ENCODE measurements at regions not wholly inside any gene's neighbourhood (a gene's known extent, or its start where the extent isn't known, plus 50 kb on each side); places are given as distances from the start of the nearest gene placed in this dataset.

DNA sequence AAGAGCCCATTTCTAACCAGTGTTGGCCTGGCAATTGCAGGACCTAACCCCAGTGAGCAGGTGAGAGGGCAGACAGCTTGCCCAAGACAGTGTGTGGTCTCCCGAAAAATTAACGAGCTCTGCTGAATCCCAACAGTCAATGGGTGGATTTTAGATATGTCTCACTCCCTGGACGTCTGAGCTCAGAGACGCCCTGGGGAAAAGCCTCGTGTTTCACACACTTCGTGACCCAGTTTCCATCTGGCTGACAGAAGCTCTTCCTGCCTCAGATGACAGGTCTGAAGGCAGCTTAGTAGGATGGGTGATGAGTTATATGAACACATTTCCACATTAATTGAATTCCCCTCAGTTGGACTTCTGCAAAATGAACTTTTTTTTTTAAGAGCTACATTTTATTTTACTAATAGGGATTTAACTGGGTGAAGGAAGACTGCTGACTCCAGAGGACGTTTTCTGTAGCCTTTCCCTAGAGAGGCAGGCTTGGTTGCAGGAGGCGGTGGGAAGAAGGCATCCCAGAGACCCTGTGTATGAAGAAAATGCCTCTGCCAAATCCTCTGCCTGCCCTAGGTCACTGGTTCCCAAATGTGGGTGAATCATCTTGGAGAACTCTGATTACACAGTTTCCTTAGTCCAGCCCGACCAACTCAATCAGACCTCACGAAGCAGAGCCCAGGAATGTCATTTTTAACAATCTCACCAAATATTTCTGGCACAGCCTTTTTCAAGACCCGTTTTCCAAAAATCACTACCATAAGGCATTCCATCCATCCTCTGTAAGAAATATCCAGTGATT lies 71.7 kb upstream of the LY86 start:
- Histone ChIP-seq H3K79me2 (ENCODE audit: insufficient read depth, low read depth) (no peaks in the 10 kb centered on the region), H3K4me3 (IDR thresholded peaks at IDR 0.05; ENCODE audit: insufficient read depth, low read depth, low read length) (no peak overlapping the region), H2AFZ (ENCODE audit: low read depth) (no peak overlapping the region), H4K20me1 (ENCODE audit: insufficient read depth) (no peaks in the 10 kb centered on the region), H3K36me3 (ENCODE audit: insufficient read depth) (no peaks in the 10 kb centered on the region), H3K27me3 (ENCODE audit: insufficient read depth, low read depth) (no peaks in the 10 kb centered on the region), H3K4me2 (no peak overlapping the region), H3K27ac (no peak overlapping the region), H3K9ac (no peak overlapping the region), H3K4me1 (ENCODE audit: low read depth, poor library complexity, severe bottlenecking) (peaks cover 10% of the 10 kb centered on the region)
- TF ChIP-seq, protein P1, sequence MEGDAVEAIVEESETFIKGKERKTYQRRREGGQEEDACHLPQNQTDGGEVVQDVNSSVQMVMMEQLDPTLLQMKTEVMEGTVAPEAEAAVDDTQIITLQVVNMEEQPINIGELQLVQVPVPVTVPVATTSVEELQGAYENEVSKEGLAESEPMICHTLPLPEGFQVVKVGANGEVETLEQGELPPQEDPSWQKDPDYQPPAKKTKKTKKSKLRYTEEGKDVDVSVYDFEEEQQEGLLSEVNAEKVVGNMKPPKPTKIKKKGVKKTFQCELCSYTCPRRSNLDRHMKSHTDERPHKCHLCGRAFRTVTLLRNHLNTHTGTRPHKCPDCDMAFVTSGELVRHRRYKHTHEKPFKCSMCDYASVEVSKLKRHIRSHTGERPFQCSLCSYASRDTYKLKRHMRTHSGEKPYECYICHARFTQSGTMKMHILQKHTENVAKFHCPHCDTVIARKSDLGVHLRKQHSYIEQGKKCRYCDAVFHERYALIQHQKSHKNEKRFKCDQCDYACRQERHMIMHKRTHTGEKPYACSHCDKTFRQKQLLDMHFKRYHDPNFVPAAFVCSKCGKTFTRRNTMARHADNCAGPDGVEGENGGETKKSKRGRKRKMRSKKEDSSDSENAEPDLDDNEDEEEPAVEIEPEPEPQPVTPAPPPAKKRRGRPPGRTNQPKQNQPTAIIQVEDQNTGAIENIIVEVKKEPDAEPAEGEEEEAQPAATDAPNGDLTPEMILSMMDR (conservative IDR thresholded peaks at IDR 0.05; ENCODE audit: low read depth, low read length) = no peak

DNA sequence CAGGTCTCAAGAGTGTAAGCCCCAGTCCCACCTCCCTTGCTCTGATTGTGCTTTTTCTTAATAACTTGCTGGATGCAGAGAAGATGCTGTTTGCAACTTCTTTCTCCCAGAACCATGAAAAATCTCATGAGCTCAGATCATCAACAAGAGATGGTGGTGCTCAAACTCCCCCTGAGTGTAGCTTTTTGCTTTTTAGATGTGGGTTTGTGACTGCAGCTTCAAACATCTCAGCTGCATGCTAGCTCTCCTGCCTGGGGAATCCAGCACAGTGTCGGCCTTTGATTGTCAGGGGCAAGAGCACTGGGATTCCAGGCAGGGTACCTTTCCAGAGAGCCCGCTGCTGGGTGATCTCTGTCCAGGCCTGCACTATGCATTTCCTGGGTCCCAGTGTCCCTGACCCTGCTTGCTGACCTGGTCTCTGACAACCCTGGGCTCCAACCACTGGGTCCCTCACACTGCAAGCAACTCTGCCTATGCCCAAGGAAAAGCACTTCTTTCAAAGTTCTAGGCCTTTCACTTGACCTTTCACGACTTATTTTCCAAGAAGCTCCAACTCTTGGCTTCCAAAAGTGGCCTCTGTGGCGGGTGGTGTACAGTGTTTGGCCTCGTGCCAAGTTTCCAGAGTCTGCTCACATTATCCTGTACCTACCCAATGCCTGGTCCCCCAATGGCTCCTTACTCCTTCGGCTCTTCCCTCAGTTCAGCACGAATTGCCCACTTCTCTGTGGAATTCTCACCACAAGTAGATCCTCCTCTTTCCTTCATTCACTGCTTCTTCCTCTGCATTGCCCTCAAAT lies 69.7 kb upstream of the LY86 start:
- Histone ChIP-seq H3K36me3 (ENCODE audit: insufficient read depth) (no peaks in the 10 kb centered on the region), H3K4me2 (no peak overlapping the region), H3K79me2 (ENCODE audit: insufficient read depth, low read depth) (no peaks in the 10 kb centered on the region), H3K9ac (no peak overlapping the region), H4K20me1 (ENCODE audit: insufficient read depth) (no peaks in the 10 kb centered on the region), H3K27me3 (ENCODE audit: insufficient read depth, low read depth) (no peaks in the 10 kb centered on the region), H2AFZ (ENCODE audit: low read depth) (no peak overlapping the region), H3K4me1 (ENCODE audit: low read depth, poor library complexity, severe bottlenecking) (peaks cover 10% of the 10 kb centered on the region), H3K4me3 (IDR thresholded peaks at IDR 0.05; ENCODE audit: insufficient read depth, low read depth, low read length) (no peak overlapping the region), H3K27ac (no peak overlapping the region)
- TF ChIP-seq, protein P1 (conservative IDR thresholded peaks at IDR 0.05; ENCODE audit: low read depth, low read length) = no peak

- TF ChIP-seq, protein P1 (conservative IDR thresholded peaks at IDR 0.05; ENCODE audit: low read depth, low read length) = no peak
- H3K79me2 ChIP-seq (ENCODE audit: insufficient read depth, low read depth) = no peaks in the 10 kb centered on the region
- no peaks in the 10 kb centered on the region for H4K20me1 ChIP-seq (ENCODE audit: insufficient read depth)
- H3K27ac ChIP-seq = no peak overlapping the region
- H3K4me1 ChIP-seq (ENCODE audit: low read depth, poor library complexity, severe bottlenecking) = peaks cover 10% of the 10 kb centered on the region
- H3K4me2 ChIP-seq = no peak overlapping the region
- no peak overlapping the region for H3K9ac ChIP-seq
- no peaks in the 10 kb centered on the region for H3K27me3 ChIP-seq (ENCODE audit: insufficient read depth, low read depth)
- H3K4me3 ChIP-seq (IDR thresholded peaks at IDR 0.05; ENCODE audit: insufficient read depth, low read depth, low read length) = no peak overlapping the region
- H2AFZ ChIP-seq (ENCODE audit: low read depth) = no peak overlapping the region
- H3K36me3 ChIP-seq (ENCODE audit: insufficient read depth) = no peaks in the 10 kb centered on the region
Measured at GRCh38 chr6:6521961-6522482, 66.5 kb upstream of the LY86 start.

- Histone ChIP-seq H3K9ac (no peak overlapping the region), H3K27me3 (ENCODE audit: insufficient read depth, low read depth) (no peaks in the 10 kb centered on the region), H3K4me2 (no peak overlapping the region), H2AFZ (ENCODE audit: low read depth) (no peak overlapping the region), H4K20me1 (ENCODE audit: insufficient read depth) (no peaks in the 10 kb centered on the region), H3K36me3 (ENCODE audit: insufficient read depth) (no peaks in the 10 kb centered on the region), H3K27ac (no peak overlapping the region), H3K4me3 (IDR thresholded peaks at IDR 0.05; ENCODE audit: insufficient read depth, low read depth, low read length) (no peak overlapping the region), H3K79me2 (ENCODE audit: insufficient read depth, low read depth) (no peaks in the 10 kb centered on the region), H3K4me1 (ENCODE audit: low read depth, poor library complexity, severe bottlenecking) (peaks cover 9% of the 10 kb centered on the region)
- TF ChIP-seq, protein P1 (conservative IDR thresholded peaks at IDR 0.05; ENCODE audit: low read depth, low read length) = no peak
Measured at GRCh38 chr6:6522709-6523108, 65.8 kb upstream of the LY86 start.
